Cerebellar cortex (tissue), 1 donor: ENCODE measurements at regions not wholly inside any gene's neighbourhood (a gene's known extent, or its start where the extent isn't known, plus 50 kb on each side); places are given as distances from the start of the nearest gene placed in this dataset.

Experiments used
- DNase-seq: peaks from one replicate; pipeline ENCODE4 v3.0.0-alpha.2; 2015; ENCODE audit warnings: low spot score

- DNase-seq = no peak
These were observed 102.9 kb downstream of the PFKFB3 start for GRCh38 chr10:6305401-6306321.

DNA sequence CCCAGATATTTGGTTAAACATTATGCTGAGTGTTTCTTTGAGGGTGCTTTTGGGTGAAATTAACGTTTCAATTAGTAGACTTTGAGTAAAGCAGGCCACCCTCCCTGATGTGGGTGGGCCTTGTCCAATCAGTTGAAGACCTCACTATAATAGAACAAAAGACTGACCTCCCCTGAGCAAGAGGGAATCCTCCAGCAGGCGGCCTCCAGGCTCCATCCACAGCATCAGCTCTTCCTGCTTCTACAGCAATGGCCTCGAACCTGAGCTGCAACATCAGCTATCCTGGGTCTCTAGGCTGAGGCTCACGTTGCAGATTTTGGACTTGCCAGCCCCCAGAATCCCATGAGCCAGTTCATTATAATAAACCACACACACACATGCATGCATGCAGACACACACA is 104.2 kb downstream of the PFKFB3 start:
- DNase-seq = no peak

DNA sequence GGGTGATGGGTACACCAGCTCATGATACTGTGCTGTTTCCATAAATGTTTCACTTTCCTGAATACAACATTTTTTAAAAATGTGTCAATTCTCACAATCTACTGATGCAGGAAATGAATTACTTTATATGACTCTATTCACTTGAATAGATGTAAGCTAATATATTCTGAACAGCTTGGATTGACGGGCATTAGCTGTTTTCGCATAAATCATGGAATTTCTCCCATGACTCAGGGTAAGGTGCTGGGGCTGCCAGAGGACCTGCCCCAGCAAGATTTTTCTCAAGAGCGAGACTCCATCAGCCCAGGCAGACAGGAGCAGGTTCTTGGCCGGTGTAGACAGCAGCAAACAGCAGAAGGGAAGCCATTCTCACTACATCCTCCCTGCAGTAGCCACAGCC is 107.1 kb downstream of the PFKFB3 start:
- no peak for DNase-seq

GRCh38 chr10:6310977-6311376 is 108.2 kb downstream of the PFKFB3 start:
- DNase-seq = no peak

- DNase-seq = no peak
These were observed 109.1 kb downstream of the PFKFB3 start for GRCh38 chr10:6311700-6312330.

DNA sequence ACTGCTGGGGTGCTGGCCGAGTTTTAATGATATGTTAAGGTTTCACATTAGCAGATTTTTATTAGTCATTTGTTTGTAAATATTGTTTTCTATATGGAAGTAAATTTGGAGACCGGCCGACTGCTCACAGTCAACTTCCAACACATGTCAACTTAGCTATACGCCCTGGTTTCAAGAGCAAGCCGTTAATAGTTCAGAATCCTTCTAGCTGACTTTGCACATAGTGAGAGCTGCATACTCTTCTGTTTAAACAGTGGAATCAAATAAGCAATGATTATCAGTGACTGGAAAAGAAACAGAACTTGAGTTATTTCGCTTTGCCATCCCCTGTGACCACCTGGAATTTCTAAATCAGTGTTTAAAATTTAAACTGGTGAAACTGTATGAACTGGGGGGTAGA is 109.9 kb downstream of the PFKFB3 start:
- no peak for DNase-seq

DNA sequence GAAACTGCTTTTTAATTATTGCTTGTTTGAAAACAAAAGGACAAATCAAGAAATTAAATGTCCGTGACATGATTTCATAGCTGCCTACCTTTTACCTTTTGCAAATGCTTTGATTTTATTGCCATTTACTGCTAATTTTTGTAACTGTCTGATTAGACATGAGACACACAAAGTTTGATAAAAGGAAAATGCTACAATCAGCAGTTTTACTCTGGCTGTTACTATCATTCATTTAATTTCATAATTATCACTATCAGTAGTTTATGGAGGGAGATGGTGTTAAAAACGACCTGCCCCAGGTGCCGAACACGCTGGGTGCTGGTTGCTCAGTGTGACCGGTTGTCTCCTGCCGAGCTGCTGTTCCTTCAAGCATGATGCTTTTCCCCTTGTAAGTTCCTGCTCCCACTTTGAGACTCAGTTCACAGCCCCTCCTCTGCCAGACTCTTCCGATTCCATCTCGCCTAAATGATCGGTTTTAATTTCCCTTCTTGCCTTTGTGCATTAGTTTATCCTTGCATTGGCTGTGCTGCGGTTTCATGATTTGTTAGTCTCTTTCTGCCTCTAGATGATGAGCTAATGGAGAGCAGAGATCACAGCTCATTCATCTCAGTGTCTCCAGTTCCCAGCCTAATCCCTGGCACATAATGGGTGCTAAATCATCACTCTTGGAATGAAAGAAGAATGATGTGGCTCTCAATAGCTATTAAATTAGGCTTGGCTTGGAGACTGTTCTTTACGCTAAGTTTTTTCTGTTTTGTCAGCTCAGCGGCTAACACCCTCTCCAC is 110.6 kb downstream of the PFKFB3 start:
- no peak for DNase-seq

DNA sequence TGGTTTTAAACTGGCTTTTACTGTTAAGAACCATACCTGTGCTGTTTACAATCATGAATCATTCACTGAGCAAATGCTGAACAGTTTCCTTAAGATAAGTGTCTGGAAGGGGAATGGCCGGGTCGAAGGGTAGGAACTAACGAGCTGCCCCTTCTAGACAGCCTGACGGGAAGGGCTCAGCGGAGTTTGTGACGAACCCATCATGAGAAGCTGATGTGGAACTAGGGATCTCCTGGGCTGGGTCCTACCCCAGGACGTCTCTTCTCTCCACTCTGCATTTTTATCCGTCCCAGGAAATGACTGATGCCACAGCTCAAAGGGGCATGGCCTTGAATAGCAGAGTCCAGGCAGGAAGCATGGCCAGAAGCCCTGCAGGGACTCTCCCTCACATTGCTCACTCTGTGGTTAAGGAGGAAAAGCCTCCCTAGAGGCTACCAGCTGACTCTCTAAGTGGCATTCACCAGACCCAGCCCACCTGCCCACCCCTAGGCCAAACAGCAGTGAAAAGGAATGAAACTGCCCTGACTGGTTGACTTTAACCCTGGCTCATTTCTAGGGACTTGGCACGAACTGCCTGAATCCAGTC is 112.0 kb downstream of the PFKFB3 start:
- DNase-seq = no peak

- DNase-seq = no peak
These were observed 116.4 kb downstream of the PFKFB3 start for GRCh38 chr10:6319119-6319518.

DNA sequence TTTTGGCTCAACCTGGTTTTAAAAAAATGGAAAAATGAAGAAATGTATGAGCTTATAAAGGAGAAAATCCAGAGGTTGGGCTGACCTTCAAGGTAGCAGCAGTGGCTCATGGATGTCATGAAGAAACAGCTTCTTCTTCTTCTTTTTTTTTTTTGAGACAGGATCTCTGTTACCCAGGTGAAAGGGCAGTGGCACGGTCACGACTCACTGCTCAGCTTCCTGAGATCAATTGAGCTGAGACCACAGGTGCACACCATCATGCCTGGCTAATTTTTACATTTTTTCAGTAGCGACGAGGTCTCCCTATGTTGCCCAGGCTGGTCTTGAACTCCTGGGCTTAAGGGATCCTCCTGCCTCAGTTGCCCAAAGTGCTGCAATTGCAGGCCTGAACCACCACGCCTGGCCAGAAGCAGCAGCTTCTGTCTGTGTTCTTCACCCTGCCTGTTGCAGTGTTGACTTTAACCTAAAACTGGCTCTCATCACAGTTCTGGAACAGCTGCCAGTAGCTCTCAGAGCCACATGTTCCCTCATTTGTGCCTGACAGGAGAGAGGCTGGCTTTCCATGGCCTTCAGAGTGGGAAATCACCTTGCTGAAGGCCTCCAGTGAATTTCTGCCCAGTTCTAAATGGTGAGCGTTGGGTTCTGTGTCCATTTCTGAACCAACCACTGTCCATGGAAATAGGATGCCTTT is 117.7 kb downstream of the PFKFB3 start:
- DNase-seq = no peak

GRCh38 chr10:6321880-6322279 is 119.1 kb downstream of the PFKFB3 start:
- no peak for DNase-seq

DNA sequence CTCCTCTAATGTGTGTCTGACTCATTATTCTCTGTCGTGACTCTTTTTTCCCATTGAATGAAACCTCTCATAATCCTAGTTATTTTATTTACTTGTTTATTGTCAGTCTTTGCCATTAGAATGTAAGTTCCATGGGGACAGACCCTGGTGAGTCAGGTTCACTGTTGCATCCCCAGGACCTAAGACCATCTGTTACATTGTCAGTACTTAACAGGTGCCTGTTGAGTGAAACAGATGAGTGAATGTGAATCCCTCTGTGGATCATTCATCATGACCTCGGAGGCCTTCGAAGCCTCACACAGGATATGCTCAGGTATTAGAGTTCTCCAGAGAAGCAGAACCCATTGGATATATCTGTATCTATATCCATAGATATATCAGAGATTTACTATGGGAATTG is 120.1 kb downstream of the PFKFB3 start:
- no peak for DNase-seq

- peak; percentile 30 for DNase-seq
These were observed 125.4 kb downstream of the PFKFB3 start for GRCh38 chr10:6327961-6328698.

DNA sequence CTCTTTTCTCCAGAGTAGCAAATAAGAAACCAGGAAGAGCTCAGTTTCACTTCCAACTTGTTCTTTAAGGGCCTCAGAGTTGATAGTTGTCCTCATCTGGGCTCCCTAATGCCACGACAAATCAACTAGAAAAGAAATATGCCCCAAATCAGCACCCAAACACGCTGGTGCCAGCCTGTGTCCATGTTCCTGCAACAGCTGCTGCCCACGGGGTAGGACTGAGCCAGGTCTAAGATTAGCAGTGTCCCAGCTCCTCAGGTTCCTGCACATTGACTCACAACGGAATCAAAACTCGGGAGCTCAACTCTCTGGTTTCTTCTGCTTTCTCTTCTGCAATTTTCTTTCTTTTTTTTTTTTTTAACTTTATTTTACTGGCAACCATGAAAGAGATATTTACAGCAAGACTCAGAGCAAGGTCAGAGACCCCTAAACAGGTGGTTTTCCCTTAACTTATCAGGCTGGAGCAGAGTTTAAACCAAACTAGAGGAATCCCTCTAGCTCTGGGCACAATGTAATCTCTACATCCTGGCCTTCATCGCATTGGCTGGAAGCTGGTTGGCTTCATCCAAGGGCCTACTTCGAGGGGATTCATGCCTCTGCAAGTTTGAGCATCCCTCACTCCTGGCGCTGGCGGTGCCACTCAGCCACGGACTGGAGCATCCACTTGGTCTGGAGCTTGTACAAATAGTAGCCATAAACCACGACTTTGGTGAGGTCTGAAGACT is 126.1 kb downstream of the PFKFB3 start:
- DNase-seq = no peak

GRCh38 chr10:6333086-6333485 is 130.4 kb downstream of the PFKFB3 start:
- DNase-seq = no peak

DNA sequence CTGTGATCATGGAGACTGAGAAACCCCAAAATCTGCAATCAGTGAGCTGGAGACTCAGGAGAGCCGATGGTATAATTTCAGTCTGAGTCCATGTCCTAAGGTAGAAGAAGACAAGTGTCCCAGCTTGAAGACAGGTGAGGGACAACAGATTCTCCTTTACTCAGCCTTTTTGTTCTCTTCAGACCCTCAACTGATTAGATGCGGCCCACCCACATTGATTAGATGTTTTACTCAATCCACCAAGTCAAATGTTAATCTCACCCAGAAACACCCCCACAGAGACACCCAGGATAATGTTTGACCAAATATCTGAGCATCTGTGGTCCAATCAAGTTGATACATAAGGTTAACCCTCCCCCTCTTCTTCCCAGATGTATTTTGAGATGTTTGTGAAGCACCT is 131.2 kb downstream of the PFKFB3 start:
- no peak for DNase-seq

DNA sequence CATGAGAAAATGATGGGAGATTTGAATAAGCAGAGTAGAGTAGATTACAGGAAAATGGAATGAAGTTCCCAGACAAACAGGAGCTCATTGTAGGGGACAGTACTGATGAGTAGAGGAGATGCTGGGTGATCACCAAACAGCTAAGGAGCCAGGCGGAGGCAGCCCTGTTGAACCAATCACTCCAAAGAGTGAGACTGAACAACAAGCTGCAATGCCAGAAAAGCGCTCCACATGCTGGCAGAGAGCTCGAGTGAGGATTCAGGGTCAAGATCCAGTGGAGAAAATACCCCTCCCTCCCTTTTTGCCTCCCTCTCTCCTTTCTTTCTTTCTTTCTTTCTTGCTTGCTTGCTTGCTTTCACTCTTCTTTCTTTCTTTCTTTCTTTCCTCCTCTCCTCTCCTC is 133.3 kb downstream of the PFKFB3 start:
- DNase-seq = no peak

DNA sequence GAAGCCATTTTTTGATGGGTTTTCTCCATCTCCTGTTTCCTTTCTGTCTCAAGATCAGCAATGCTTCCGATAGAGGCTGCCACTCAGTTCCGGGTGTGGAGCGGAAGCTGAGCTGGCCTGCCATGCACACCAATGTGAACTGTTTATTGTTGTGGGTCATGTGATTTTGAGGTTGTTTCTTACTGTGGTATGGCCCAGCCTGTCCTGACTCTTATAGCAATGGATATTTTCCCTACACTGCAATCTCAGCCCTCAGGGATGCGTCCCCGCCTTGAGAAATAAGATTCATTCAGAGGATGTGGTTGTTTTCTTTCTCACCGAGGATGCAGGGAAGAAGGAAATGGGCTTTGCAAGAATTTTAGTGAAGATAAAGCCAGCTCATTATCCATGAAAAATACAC is 134.7 kb downstream of the PFKFB3 start:
- DNase-seq = no peak

- DNase-seq = no peak
These were observed 135.6 kb downstream of the PFKFB3 start for GRCh38 chr10:6338361-6338760.

DNA sequence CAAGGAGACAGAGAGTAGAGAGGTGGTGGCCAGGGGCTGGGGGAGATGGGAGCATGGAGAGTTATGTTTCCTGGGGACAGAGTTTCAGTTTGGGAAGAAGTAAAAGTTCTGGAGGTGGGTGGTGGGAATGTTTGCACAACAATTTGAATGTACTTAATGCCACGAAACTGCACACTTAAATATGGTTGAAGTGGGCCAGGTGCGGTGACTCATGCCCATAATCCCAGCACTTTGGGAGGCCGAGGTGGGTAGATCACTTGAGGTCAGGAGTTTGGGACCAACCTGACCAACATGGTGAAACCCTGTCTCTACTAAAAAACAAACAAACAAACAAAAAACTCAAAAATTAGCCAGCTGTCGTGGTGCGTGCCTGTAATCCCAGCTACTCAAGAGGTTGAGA is 137.2 kb downstream of the PFKFB3 start:
- DNase-seq = no peak
